ENCODE measurements at regions not wholly inside any gene's neighbourhood (a gene's known extent, or its start where the extent isn't known, plus 50 kb on each side); places are given as distances from the start of the nearest gene placed in this dataset.

GRCh38 chr15:60259469-60259868 lies 138.3 kb downstream of the ANXA2 start:
- TF ChIP-seq POLR2AphosphoS5 (IDR thresholded peaks at IDR 0.05) (no peak), CTCF (IDR thresholded peaks at IDR 0.05) (no peak), POLR2A (IDR thresholded peaks at IDR 0.05) (no peak)

Measured in stomach (tissue), 4 donors.